IPS DF 6.9 (cell line): ENCODE measurements at regions not wholly inside any gene's neighbourhood (a gene's known extent, or its start where the extent isn't known, plus 50 kb on each side); places are given as distances from the start of the nearest gene placed in this dataset.
"Not testable (repeated sequence)": the region's sequence is repeated elsewhere in the genome, so short reads cannot be mapped to it uniquely, and the experiment has no call there.

Experiments used
- DNase-seq: peaks from one replicate; pipeline ENCODE4 v3.0.0-alpha.2; 2013; ENCODE audit warnings: low read depth, low spot score
- H3K27ac ChIP-seq: one replicate; pipeline ENCODE4 v1.5.1; 2013; ENCODE audit warnings: low read length, control low read depth
- H3K27me3 ChIP-seq: 2 replicates; pipeline ENCODE4 v1.6.1; 2013; ENCODE audit warnings: mild to moderate bottlenecking, low read length; ENCODE audit not compliant: control insufficient read depth, insufficient read depth
- H3K36me3 ChIP-seq: 2 replicates; pipeline ENCODE4 v1.6.1; 2013; ENCODE audit warnings: low read length; ENCODE audit not compliant: control insufficient read depth, insufficient read depth
- H3K4me1 ChIP-seq: 2 replicates; pipeline ENCODE4 v1.6.1; 2013; ENCODE audit warnings: low read length; ENCODE audit not compliant: control insufficient read depth, insufficient read depth
- H3K4me3 ChIP-seq: 2 replicates; pipeline ENCODE4 v1.5.1; 2013; ENCODE audit warnings: mild to moderate bottlenecking, low read length
- H3K9me3 ChIP-seq: 2 replicates; pipeline ENCODE4 v1.6.1; 2013; ENCODE audit warnings: low read length, inconsistent platforms; ENCODE audit not compliant: control insufficient read depth, insufficient read depth
- WGBS: extraction: QIAGEN DNeasy Blood & Tissue Kit; methylation state at CpG from one replicate; pipeline ENCODE4 v1.1.7; 2013; ENCODE audit warnings: mixed read lengths, missing lambda C conversion rate; ENCODE audit not compliant: insufficient read length, insufficient coverage; 5-methylcytosine and 5-hydroxymethylcytosine counted together

DNA sequence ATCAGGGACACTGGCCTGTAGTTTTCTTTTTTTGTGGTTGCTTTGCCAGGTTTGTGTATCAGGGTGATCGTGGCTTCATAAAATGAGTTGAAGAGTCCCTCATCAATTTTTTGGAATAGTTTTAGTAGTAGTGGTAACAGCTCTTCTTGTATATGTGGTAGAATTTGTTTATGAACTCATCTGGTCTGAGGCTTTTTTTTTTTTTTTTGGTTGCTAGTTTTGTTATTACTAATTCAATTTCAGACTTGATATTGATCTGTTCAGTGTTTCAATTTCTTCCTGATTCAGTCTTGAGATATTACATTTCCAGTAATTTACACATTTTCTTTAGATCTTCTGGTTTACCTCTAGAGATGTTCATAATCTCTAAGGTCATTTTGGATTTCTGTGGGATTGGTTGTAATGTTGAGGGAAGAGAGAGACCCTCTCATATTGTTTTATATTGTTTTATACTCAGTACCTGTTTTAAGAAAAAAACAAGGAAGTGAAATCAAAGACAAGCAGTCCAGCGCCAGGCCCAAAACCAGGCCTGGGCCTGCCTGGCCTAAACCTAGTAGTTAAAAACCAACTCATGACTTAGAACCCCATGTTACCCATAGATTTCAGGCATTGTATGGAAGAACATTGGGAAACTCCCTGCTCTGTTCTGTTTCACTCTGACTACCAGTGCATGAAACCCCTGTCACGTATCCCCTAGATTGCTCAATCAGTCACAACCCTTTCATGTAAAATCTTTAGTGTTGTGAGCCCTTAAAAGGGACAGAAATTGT is 836.7 kb upstream of the NDST4 start:
- H3K9me3 ChIP-seq, H3K27me3 ChIP-seq, H3K4me1 ChIP-seq, H3K4me3 ChIP-seq, H3K36me3 ChIP-seq, DNase-seq, H3K27ac ChIP-seq: not testable (repeated sequence)
- no CpG with 5 or more reads among the region's 3 CpGs for WGBS

DNA sequence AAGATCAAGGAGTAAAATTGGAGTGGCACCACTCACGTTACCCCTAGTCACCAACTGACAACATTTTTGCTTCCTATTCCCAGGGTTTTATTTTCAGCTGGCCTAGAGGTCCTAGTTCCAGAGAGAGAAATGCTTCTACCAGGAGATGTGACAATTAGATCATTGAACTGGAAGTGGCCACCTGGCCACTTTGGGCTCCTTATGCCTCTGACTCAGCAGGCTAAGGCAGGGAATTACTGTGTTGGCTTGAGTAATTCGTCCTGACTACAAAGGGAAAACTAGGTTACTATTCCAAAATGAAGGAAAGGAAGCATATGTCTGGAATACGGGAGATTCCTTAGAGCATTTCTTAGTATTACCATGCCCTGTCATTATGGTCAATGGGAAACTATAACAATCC is 831.6 kb upstream of the NDST4 start:
- no peaks in the 10 kb centered on the region for H3K4me1 ChIP-seq
- H3K36me3 ChIP-seq: no peaks in the 10 kb centered on the region
- no peaks in the 10 kb centered on the region for H3K27me3 ChIP-seq
- H3K9me3 ChIP-seq: no peaks in the 10 kb centered on the region
- no peak overlapping the region for H3K27ac ChIP-seq
- DNase-seq: no peak
- H3K4me3 ChIP-seq: no peak overlapping the region
- WGBS: no CpG with 5 or more reads among the region's 3 CpGs

DNA sequence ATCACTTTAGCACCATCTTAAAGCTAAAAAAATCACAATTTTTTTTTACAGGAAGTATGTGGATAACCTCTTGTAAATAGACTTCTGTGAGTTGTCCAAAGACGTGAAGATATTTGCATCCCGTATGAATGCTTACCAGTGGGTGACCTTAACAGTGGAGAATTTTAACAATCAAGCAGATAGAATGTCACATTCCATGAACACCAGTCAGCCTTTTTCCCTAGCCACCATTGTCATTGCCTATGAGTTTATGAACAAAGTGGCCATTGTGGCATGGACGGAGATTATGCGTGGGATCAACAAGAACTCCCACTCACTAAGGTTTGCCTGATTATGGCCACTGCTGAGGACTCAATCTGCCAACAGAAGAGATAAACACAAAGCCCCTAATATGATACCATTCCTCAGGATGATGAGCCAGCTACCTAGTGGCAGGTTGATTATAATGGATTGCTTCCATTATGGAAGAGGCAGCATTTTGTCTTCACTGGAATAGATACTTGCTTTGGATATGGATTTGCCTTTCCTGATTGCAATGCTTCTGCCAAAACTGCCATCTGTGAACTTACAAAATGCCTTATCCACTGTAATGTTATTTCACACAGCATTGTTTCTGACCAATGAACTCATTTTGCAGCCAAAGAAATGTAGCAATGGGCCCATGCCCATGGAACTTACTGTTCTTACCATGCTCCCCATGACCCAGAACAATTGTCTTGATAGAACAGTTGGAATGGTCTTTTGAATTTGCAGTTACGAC is 830.9 kb upstream of the NDST4 start:
- H3K27me3 ChIP-seq: no peaks in the 10 kb centered on the region
- no peaks in the 10 kb centered on the region for H3K36me3 ChIP-seq
- H3K4me3 ChIP-seq: no peak overlapping the region
- no peak for DNase-seq
- no peaks in the 10 kb centered on the region for H3K9me3 ChIP-seq
- no peak overlapping the region for H3K27ac ChIP-seq
- no peaks in the 10 kb centered on the region for H3K4me1 ChIP-seq
- WGBS: no CpG with 5 or more reads among the region's 5 CpGs

DNA sequence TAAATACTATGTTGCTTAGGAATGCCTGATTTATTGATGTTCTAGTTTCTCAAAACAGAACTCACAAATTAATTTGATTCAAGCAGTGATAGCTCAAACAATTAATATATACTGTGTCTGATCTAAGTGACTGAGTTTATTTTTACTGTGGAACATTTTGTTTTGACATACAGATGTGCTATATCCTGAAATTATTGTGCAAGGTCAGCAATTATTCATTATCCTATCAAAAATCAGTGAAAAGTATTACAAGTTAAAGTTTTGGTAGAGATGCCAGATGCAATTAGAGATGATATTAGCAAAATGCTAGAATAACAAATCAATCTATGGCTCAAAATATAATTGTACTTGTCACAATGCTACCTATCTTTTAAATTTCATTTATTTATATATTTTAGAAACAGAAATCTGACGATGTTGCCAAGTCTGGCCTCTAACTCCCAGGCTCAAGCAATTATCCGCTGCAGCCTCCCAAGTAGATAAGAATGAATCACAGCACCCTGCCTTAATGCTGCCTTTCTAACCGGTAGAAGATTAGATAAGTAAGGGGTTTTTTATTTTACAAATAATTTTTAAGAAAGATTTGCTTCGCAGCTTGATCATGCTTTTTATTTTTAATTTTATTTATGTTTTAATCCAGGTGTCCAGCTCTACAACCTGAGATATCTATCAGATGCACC is 825.5 kb upstream of the NDST4 start:
- no CpG with 5 or more reads among the region's 4 CpGs for WGBS
- Histone ChIP-seq H3K36me3 (no peaks in the 10 kb centered on the region), H3K27me3 (no peaks in the 10 kb centered on the region), H3K4me3 (no peak overlapping the region), H3K4me1 (no peaks in the 10 kb centered on the region), H3K27ac (no peak overlapping the region), H3K9me3 (no peaks in the 10 kb centered on the region)
- DNase-seq: no peak

DNA sequence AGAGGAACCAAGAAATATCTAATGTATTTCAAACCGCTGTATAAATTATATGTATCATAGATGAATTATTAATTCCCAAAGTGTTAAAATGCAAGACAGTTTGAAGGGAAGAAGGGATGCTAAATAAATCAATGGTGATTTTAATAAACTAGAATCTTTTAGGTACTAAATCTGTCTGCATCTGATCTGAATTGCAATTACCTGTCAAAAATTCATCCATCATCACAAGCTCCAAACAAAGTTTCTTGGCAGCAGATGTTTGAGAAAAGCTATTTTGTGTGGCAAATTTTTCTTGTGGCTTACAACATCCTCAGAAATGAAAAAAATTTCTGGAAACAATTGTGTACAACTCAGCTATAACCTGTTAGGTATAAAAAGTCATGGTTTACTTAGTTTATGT is 816.0 kb upstream of the NDST4 start:
- Histone ChIP-seq H3K9me3 (no peaks in the 10 kb centered on the region), H3K27me3 (no peaks in the 10 kb centered on the region), H3K4me3 (no peak overlapping the region), H3K27ac (no peak overlapping the region), H3K36me3 (no peaks in the 10 kb centered on the region), H3K4me1 (no peaks in the 10 kb centered on the region)
- no CpG with 5 or more reads among the region's 1 CpG for WGBS
- DNase-seq: no peak

DNA sequence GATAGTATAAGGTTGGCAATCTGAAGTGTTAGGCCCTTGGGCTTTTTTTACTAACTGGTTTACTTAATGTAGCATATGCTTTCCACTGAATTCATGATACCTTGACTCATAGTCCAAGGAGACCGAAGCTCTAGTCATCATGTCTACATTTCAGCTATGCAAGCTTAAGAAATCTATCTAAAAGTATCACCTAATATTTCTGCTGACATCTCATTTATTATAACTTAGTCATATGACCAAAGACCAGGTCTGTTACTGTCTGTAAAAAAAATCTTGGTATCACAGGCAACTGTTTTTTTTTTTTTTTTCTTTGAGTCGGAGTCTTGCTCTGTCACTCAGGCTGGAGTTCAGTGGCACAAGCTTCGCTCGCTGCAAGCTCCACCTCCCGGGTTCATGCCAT is 814.0 kb upstream of the NDST4 start:
- Histone ChIP-seq H3K4me3 (no peak overlapping the region), H3K4me1 (no peaks in the 10 kb centered on the region), H3K27me3 (no peaks in the 10 kb centered on the region), H3K36me3 (no peaks in the 10 kb centered on the region), H3K27ac (no peak overlapping the region), H3K9me3 (no peaks in the 10 kb centered on the region)
- DNase-seq: no peak
- WGBS: no CpG with 5 or more reads among the region's 5 CpGs

DNA sequence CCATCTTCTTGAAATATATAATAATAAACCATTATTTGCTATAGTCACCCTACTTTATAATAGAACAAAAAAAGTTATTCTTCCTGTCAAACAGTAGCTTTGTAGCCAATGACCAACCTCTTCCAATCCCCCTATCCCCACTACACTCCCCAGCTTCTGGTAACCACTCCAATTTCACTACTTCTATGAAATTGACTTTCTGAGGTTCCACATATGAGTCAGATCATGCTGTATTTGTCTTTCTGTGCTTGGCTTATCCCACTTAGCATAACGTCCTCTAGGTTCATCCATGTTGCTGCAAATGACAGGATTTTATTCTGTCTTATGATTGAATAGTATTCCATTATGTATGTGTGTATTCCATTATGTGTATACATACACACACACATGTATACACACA is 809.7 kb upstream of the NDST4 start:
- DNase-seq: no peak
- Histone ChIP-seq H3K4me1 (no peaks in the 10 kb centered on the region), H3K27ac (no peak overlapping the region), H3K36me3 (no peaks in the 10 kb centered on the region), H3K9me3 (no peaks in the 10 kb centered on the region), H3K4me3 (no peak overlapping the region), H3K27me3 (no peaks in the 10 kb centered on the region)
- WGBS: no CpG with 5 or more reads among the region's 1 CpG

DNA sequence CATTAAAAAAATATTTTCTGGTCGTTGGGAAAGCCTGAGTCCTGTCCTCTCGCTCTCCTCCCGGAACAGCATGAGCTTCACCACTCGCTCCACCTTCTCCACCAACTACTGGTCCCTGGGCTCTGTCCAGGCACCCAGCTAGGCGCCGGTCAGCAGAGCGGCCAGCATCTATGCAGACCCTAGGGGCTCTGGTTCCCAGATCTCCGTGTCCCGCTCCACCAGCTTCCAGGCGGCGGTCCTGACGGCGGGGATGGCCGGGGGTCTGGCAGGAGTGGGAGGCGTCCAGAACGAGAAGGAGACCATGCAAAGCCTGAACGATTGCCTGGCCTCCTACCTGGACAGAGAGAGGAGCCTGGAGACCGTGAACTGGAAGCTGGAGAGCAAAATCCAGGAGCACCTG is 807.2 kb upstream of the NDST4 start:
- Histone ChIP-seq H3K27me3 (no peaks in the 10 kb centered on the region), H3K4me3 (no peak overlapping the region), H3K27ac (no peak overlapping the region), H3K9me3 (no peaks in the 10 kb centered on the region), H3K4me1 (no peaks in the 10 kb centered on the region), H3K36me3 (no peaks in the 10 kb centered on the region)
- no CpG with 5 or more reads among the region's 18 CpGs for WGBS
- no peak for DNase-seq

DNA sequence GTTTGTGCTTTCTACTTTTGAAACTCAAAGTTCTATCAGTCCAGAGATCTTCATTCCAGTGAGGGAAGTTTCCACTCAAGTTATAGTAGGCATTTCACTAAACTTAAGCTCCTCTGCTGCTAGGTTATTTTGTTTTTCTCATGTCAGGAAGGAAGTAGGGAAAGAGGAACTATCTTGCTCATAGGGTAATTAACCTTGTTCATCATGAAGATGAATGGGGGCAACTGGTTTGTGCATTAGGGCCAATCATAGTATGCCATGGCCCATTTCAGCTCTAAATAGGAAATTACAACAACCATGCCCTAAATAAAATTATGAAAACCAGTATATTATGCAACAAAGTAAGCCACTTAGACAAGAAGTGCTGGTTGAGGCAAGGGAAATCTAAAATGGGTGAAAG is 804.7 kb upstream of the NDST4 start:
- Histone ChIP-seq H3K4me3 (no peak overlapping the region), H3K4me1 (no peaks in the 10 kb centered on the region), H3K9me3 (no peaks in the 10 kb centered on the region), H3K27ac (no peak overlapping the region), H3K36me3 (no peaks in the 10 kb centered on the region), H3K27me3 (no peaks in the 10 kb centered on the region)
- DNase-seq: no peak

DNA sequence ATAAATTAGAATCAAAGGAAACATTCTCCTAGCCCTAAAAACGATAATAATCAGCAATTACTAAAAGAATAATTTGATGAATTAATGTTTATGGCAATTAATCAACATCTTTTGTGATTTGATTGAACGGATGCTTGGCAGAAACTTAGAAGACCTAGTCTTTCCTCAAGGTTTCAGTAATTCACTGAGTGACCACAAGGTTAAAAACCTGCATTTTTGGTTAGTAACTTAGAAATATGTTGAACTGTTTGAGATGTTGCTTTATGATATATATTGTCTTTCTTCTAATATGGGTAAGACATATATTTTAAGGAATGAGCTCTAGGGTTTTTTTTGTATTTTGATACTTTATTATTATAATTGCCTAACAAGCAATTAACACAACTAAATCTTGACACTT is 793.0 kb upstream of the NDST4 start:
- DNase-seq: no peak
- no CpG with 5 or more reads among the region's 2 CpGs for WGBS
- H3K27ac ChIP-seq: no peak overlapping the region
- no peak overlapping the region for H3K4me3 ChIP-seq
- H3K27me3 ChIP-seq: no peaks in the 10 kb centered on the region
- no peaks in the 10 kb centered on the region for H3K4me1 ChIP-seq
- no peaks in the 10 kb centered on the region for H3K36me3 ChIP-seq
- no peaks in the 10 kb centered on the region; the same call in 1 of the 2 replicates for H3K9me3 ChIP-seq
